Hepatocyte (in vitro differentiated cells): ENCODE measurements at regions not wholly inside any gene's neighbourhood (a gene's known extent, or its start where the extent isn't known, plus 50 kb on each side); places are given as distances from the start of the nearest gene placed in this dataset.

Experiments
- DNase-seq: peaks from one replicate; pipeline ENCODE4 v3.0.0-alpha.2; 2016; ENCODE audit warnings: low spot score
- H2AFZ ChIP-seq: fragments of 200-600 bp; sonication (generic); 2 replicates; pipeline ENCODE4 v1.6.0; 2016; ENCODE audit warnings: antibody characterized with exemption, mild to moderate bottlenecking
- H3K27ac ChIP-seq: fragments of 200-600 bp; sonication (generic); 2 replicates; pipeline ENCODE4 v1.5.1; 2016; ENCODE audit warnings: mild to moderate bottlenecking
- H3K27me3 ChIP-seq: fragments of 200-600 bp; sonication (generic); 2 replicates; pipeline ENCODE4 v1.6.1; 2016
- H3K36me3 ChIP-seq: fragments of 200-600 bp; sonication (generic); replicated peaks from 2 replicates; pipeline ENCODE4 v1.5.1; 2016; ENCODE audit warnings: low read depth; ENCODE audit not compliant: insufficient read depth
- H3K4me1 ChIP-seq: fragments of 200-600 bp; sonication (generic); 2 replicates; pipeline ENCODE4 v1.5.1; 2016; ENCODE audit warnings: mild to moderate bottlenecking, moderate library complexity; ENCODE audit not compliant: insufficient read depth
- H3K4me2 ChIP-seq: fragments of 200-600 bp; sonication (generic); 2 replicates; pipeline ENCODE4 v1.6.0; 2016
- H3K4me3 ChIP-seq: fragments of 200-600 bp; sonication (generic); 2 replicates; pipeline ENCODE4 v1.5.1; 2016; ENCODE audit warnings: mild to moderate bottlenecking
- H3K79me2 ChIP-seq: fragments of 200-600 bp; sonication (generic); 2 replicates; pipeline ENCODE4 v1.6.0; 2017; ENCODE audit warnings: mild to moderate bottlenecking
- H3K9me2 ChIP-seq: fragments of 200-600 bp; sonication (generic); replicated peaks from 2 replicates; pipeline ENCODE4 v1.6.0; 2017; ENCODE audit warnings: mild to moderate bottlenecking; ENCODE audit not compliant: insufficient read depth
- H3K9me3 ChIP-seq: fragments of 200-600 bp; sonication (generic); 2 replicates; pipeline ENCODE4 v1.5.1; 2016; ENCODE audit warnings: low read depth, mild to moderate bottlenecking
- H4K20me1 ChIP-seq: fragments of 200-600 bp; sonication (generic); 2 replicates; pipeline ENCODE4 v1.6.0; 2016; ENCODE audit warnings: mild to moderate bottlenecking; ENCODE audit not compliant: insufficient read depth, poor library complexity, severe bottlenecking
- CTCF ChIP-seq: fragments of 200-600 bp; sonication (generic); IDR thresholded peaks from 2 replicates; pipeline ENCODE4 v1.5.1; 2016; ENCODE audit warnings: antibody characterized with exemption, mild to moderate bottlenecking; ENCODE audit not compliant: poor library complexity
- EZH2 ChIP-seq: fragments of 200-600 bp; sonication (generic); IDR thresholded peaks from 2 replicates; pipeline ENCODE4 v1.6.1; 2016; ENCODE audit warnings: antibody characterized with exemption, mild to moderate bottlenecking, borderline replicate concordance
- EZH2phosphoT487 ChIP-seq: fragments of 200-600 bp; sonication (generic); IDR thresholded peaks from one replicate; pipeline ENCODE4 v1.6.1; 2018; ENCODE audit warnings: antibody characterized with exemption, mild to moderate bottlenecking, low read depth, moderate library complexity; ENCODE audit not compliant: unreplicated experiment, severe bottlenecking
- WGBS: methylation state at CpG from one replicate; pipeline ENCODE4 v1.1.6; 2016; ENCODE audit warnings: low lambda C conversion rate; ENCODE audit errors: missing lambda C conversion rate; 5-methylcytosine and 5-hydroxymethylcytosine counted together

- no peak overlapping the region for H2AFZ ChIP-seq
These were observed 158.6 kb upstream of the CCND2 start for GRCh38 chr12:4114986-4115385.

GRCh38 chr12:4112734-4113325 is 160.7 kb upstream of the CCND2 start:
- no peaks in the 10 kb centered on the region for H3K79me2 ChIP-seq
- 76% methylated on average over 2 of the region's 2 CpGs for WGBS
- H3K27me3 ChIP-seq, result no peaks in the 10 kb centered on the region
- H3K36me3 ChIP-seq, result no peaks in the 10 kb centered on the region
- no peaks in the 10 kb centered on the region for H3K9me2 ChIP-seq
- H3K9me3 ChIP-seq, result no peaks in the 10 kb centered on the region
- H3K4me3 ChIP-seq, result no peak overlapping the region
- no peaks in the 10 kb centered on the region for H4K20me1 ChIP-seq
- TF ChIP-seq CTCF, result no peak
- TF ChIP-seq EZH2, result no peak
- TF ChIP-seq EZH2phosphoT487, result no peak
- H3K4me2 ChIP-seq, result no peak overlapping the region
- no peak overlapping the region for H3K27ac ChIP-seq
- peaks cover 3% of the 10 kb centered on the region for H3K4me1 ChIP-seq
- H2AFZ ChIP-seq, result no peak overlapping the region
- DNase-seq, result no peak

More at GRCh38 chr12:4114986-4115385, 158.6 kb upstream of the CCND2 start:
- no peaks in the 10 kb centered on the region for H4K20me1 ChIP-seq
- no peaks in the 10 kb centered on the region for H3K9me2 ChIP-seq
- peaks cover 3% of the 10 kb centered on the region for H3K4me1 ChIP-seq
- no peaks in the 10 kb centered on the region for H3K27me3 ChIP-seq
- TF ChIP-seq CTCF, result no peak
- no peak for TF ChIP-seq EZH2
- TF ChIP-seq EZH2phosphoT487, result no peak
- no peaks in the 10 kb centered on the region for H3K9me3 ChIP-seq
- H3K36me3 ChIP-seq, result no peaks in the 10 kb centered on the region
- H3K79me2 ChIP-seq, result no peaks in the 10 kb centered on the region
- no peak overlapping the region for H3K4me2 ChIP-seq
- H3K4me3 ChIP-seq, result no peak overlapping the region
- no peak for DNase-seq
- 55% methylated on average over 7 of the region's 7 CpGs for WGBS
- H3K27ac ChIP-seq, result no peak overlapping the region

DNA sequence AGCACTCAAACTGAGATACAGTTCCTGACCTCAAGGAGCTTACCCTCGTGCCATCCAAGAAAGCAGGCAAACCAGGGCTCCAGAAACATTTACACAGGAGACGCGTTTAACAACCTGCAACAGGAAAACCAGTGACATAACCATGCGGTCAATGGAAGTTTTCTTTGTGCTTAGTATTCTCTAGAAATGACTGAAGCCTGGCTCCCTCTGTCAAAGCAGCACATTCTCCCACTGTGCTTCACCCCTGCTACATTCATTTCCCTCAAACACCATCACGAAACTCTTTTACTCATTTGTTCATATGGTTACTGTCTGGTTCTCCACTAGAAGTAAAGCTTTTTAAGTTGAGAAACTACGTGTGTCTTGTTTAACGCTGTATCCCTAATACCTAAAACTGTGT is 161.3 kb upstream of the CCND2 start:
- H3K36me3 ChIP-seq, result no peaks in the 10 kb centered on the region
- WGBS, result 91% methylated on average over 7 of the region's 7 CpGs

GRCh38 chr12:4111010-4111409 is 162.6 kb upstream of the CCND2 start:
- no peak for DNase-seq
- Histone ChIP-seq H3K9me3 (no peaks in the 10 kb centered on the region), H3K4me3 (no peak overlapping the region), H3K36me3 (no peaks in the 10 kb centered on the region), H3K27me3 (no peaks in the 10 kb centered on the region), H3K27ac (no peak overlapping the region), H3K79me2 (no peaks in the 10 kb centered on the region), H2AFZ (no peak overlapping the region), H3K9me2 (no peaks in the 10 kb centered on the region), H3K4me2 (no peak overlapping the region), H3K4me1 (no peaks in the 10 kb centered on the region), H4K20me1 (no peaks in the 10 kb centered on the region)
- TF ChIP-seq EZH2 (no peak), CTCF (no peak), EZH2phosphoT487 (no peak)
- 94% methylated on average over 5 of the region's 5 CpGs for WGBS

More for the DNA sequence above, 161.3 kb upstream of the CCND2 start:
- H3K9me2 ChIP-seq, result no peaks in the 10 kb centered on the region
- no peaks in the 10 kb centered on the region for H4K20me1 ChIP-seq
- DNase-seq, result no peak
- no peak overlapping the region for H2AFZ ChIP-seq
- no peaks in the 10 kb centered on the region for H3K79me2 ChIP-seq
- no peak for TF ChIP-seq EZH2phosphoT487
- peaks cover 3% of the 10 kb centered on the region for H3K4me1 ChIP-seq
- no peaks in the 10 kb centered on the region for H3K27me3 ChIP-seq
- no peaks in the 10 kb centered on the region for H3K9me3 ChIP-seq
- H3K27ac ChIP-seq, result no peak overlapping the region
- no peak overlapping the region for H3K4me3 ChIP-seq
- no peak overlapping the region for H3K4me2 ChIP-seq
